Left renal cortex interstitium (tissue), 4 donors: ENCODE measurements at regions not wholly inside any gene's neighbourhood (a gene's known extent, or its start where the extent isn't known, plus 50 kb on each side); places are given as distances from the start of the nearest gene placed in this dataset.
"Not testable (repeated sequence)": the region's sequence is repeated elsewhere in the genome, so short reads cannot be mapped to it uniquely, and the experiment has no call there.

Experiments used
- DNase-seq, 4 donors: peaks; one replicate each; pipeline ENCODE4 v3.0.0-alpha.2; 2013; ENCODE audit warnings: low read depth in 4 of 4, low spot score in 2 of 4, missing footprints in 1 of 4

DNA sequence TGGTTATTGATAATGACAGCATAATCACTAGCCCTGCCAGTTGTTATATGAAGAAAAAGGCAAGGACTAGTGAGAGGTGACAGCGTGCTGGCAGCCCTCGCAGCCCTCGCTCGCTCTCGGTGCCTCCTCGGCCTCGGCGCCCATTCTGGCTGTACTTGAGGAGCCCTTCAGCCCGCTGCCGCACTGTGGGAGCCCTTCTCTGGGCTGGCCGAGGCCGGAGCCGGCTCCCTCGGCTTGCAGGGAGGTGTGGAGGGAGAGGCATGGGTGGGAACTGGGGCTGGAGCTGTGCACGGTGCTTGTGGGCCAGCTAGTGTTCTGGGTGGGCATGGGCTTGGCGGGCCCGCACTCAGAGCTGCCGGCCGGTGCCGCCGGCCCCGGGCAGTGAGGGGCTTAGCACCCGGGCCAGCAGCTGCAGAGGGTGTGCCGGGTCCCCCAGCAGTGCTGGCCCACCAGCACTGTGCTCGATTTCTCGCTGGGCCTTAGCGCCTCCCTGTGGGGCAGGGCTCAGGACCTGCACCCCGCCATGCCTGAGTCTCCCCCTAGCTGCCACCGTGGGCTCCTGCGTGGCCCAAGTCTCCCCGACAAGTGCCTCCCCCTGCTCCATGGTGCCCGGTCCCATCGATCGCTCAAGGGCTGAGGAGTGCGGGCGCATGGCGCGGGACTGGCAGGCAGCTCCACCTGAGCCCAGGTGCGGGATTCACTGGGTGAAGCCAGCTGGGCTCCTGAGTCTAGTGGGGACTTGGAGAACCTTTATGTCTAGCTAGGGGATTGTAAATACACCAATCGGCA lies 156.2 kb downstream of the MSX2 start:
- not testable (repeated sequence) for DNase-seq

DNA sequence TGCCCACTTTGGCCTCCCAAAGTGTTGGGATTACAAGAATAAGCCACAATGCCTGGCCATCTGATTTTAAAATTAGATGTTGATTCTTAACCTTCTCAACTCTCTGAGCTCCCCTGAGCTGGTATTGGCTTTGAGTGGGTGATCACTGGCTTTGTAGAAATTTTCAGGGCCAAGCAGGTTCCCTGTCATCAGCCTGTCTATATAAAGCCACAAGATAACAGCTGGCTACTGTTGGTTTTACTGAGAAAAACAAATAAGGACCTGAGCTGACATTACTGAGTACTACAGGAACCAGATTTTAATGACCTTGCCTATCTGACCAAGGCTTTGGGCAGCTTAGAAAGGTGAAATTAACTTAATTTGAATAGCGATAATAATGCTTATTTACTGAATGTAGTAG lies 153.6 kb downstream of the MSX2 start:
- DNase-seq = no peak

- no peak for DNase-seq
Measured at GRCh38 chr5:174872271-174872670, 147.9 kb downstream of the MSX2 start.

- no peak for DNase-seq
Measured at GRCh38 chr5:174852143-174852542, 127.8 kb downstream of the MSX2 start.

GRCh38 chr5:174850565-174851169 lies 126.3 kb downstream of the MSX2 start:
- no peak for DNase-seq

GRCh38 chr5:174849426-174849825 lies 125.0 kb downstream of the MSX2 start:
- DNase-seq = no peak

DNA sequence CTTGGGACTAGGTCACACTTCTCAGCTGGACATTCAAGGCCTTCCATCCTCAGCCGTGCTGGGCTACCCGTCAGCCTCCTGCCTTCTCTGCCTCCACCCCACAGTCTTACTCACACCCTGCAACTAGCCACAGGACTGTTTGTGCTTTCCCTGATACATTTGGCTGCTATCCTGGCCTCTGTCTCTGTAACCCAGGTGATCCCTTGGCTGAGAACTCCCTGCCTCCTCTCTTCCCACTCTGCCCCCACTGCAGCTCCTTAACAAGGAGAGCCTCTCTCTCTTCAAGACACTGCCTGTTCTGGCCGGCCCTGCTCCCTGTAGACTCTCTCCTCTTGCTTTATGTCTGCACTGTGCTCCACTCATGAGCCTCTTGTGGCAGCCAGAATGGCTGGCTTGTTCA lies 120.6 kb downstream of the MSX2 start:
- no peak for DNase-seq

- peak in 2 of 4 donors; percentile 15 to 44 for DNase-seq
Measured at GRCh38 chr5:174843263-174844250, 119.2 kb downstream of the MSX2 start.

DNA sequence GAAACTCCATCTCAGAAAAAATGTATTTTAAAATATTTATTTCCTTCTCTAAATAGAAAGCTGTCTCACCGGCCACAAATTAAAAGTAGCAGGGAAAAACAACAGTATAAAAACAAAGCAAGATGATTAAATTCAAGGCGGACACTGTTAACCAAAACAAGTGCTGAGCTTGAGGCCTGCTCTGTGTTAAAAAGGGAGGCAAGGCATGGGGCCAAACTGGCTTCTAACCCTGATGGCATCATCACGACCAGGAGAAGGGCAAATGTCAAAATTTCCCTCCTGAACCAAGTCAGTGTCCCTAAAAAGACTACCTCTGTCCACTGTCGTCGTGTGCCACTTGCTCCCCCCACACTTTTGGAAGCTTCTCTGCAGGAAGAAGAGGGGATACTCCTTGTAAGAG lies 116.1 kb downstream of the MSX2 start:
- DNase-seq = no peak

- no peak for DNase-seq
Measured at GRCh38 chr5:174839196-174839595, 114.8 kb downstream of the MSX2 start.

DNA sequence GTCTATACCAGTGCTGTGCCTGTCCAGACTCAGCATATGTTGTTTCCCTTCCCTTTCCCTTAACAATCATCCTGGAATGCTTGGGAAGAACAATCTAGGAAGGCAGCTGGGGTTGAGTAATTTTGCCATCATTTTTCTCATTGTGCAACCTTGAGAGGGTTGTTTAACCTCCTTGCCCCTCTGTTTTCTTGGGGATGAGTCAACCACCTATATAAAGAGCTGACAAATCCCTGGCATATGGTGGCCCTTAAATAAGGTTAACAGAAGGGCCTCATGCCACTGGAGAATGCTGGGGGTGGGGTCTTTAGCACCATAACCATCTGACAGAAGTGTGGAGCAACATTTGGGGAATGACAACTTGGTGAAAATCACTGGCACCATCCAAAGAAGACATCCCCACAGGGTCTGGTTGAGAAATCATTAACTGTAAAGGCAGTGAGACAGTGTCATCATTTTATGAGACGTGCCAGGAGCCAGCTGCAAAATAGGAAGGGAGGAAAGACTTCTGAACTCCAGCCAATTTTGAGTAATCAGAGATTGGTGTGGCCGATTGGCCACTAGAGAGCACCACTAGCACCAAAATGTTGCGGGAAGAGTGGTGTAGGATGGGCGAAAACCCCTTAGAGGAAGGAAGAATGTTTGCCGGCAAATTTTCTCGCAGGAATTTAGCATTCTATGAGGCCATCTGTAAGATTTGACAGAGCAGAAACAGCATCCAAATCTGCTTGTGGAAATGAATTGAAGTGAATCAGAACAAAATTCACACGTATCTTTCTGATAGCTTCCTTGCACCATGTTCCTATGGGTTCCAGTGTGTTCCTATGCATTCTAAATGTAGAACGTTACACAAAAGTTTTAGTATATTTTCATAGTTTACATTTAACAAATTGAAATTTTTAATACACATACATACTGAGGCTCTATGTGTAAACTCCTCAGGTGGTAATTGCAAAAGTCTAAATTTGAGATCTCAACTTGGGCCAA lies 113.8 kb downstream of the MSX2 start:
- DNase-seq = no peak

DNA sequence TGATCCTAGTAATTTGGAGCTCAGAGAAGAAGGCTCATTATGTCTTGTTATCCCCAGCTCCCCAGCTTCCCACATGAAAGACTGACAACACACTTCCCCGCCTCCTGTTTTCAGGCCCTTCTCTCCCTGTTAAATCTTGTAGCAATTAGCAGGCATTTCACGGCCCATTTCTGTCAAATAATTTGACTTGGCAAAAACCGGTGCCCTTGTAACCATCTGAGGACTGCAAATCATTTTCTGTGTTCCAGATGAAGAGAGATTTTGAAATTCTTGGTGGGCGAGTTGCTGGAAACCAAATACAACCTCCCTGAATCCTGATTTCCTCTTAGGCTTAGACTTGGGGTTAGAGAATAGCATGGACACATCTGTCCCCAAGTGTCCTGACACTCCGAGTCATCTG lies 109.7 kb downstream of the MSX2 start:
- no peak for DNase-seq

DNA sequence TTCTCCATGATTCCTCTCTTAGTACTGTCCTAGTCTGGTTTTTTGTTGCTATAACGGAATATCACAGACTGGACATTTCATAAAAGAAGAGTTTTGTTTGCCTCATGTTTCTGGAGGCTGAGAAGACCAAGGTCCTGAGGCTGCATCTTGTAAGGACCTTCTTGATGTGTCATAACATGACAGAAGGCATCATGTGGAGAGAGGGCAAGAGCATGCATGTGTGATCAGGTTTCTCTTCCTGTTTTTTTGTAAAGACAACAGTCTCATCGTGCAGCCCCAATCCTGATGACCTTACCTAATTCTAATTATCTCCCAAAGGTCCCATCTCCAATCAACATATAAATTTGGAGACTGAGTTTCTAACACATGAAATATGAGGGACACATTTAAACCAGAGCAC lies 108.4 kb downstream of the MSX2 start:
- no peak for DNase-seq

DNA sequence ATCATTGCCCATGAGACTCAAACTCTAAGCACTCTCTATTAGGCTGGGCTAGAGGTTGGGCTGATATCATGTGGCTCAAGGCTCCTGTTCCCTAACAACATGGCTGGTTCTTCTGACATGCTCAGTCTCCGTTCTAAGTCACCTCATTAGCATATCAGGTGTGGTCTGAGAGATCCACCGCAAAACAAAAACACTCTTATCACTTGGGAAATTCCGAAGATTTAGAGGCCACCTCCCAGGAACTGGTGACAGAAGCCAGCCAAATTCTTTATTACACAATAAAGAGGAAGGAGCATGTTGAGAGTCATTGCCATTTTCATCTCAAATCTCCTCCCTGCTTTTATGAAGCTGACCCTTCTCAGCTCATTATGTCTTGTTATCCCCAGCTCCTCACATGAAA lies 107.6 kb downstream of the MSX2 start:
- no peak for DNase-seq

DNA sequence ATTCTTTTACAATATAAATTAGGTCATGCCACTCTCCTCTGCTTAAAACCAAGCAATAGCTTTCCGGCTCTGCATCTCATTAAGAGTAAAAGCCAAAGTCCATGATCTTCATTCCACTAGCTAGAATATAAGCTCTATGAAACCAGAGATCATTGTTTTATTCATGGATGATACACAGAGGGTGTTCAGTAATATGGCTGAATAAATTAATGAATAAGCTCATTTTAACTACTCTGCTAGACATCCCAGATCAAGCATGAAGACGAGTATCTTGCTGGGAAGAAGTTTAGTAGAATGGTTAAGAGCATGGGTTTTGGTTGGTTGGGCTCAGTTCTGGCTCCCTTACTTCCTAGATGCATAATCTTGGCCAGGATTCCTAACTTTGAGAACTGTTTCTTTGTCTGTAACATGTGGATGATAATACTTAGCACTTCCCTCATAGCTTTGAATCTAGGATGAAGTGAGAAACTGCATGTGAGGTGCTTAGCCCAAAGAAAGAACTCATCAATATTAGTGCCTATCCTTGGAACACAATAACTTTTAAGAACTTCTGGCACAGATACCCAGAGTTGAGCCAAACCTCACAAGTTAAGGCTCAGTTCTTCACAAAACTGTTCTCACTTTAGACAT lies 106.8 kb downstream of the MSX2 start:
- no peak for DNase-seq

- DNase-seq = no peak
Measured at GRCh38 chr5:174829511-174829864, 105.1 kb downstream of the MSX2 start.

- no peak for DNase-seq
Measured at GRCh38 chr5:174828804-174829510, 104.6 kb downstream of the MSX2 start.

DNA sequence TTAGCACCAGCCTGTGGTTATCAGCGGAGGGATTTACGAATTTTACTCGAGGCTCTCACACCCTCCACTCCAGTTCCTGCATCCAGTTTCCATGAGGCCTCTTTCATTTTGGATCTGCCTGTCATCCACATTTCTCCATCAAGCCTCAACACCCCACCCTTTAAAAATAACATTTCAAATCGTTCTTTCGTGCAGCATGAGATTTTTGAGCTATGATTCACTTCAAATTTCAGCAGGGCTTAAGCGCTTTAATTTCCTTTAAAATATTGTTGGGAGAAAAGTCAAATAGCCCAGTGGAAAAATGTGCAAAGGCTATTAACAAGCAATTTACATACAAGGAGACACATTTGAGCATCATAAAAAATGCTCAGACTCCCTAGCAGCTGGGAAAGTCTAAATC lies 103.2 kb downstream of the MSX2 start:
- DNase-seq = no peak

DNA sequence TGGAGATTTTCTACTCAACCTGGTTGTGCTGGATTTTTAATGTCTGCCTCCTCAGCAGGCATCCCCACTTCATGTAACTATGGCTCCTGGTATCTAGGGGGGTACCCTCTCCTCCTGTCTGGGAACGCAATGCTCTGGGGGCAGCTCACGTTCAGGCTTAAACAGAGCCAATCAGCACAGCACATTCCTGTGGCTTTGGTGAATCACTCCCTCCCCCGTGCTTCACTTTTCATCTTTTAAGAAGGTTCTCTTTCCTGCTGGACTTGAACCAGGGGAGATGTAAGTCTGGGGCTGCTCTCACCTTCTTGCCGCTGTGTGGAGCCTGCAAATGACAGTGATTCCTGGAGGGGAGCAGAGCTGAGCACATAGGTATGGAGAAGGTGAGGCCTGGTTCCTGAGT lies 101.2 kb downstream of the MSX2 start:
- no peak for DNase-seq
